Ectodermal cell (in vitro differentiated cells): ENCODE measurements at regions not wholly inside any gene's neighbourhood (a gene's known extent, or its start where the extent isn't known, plus 50 kb on each side); places are given as distances from the start of the nearest gene placed in this dataset.

Source experiments
- H3K27ac ChIP-seq: 2 replicates; pipeline ENCODE4 v1.7.0; 2013; ENCODE audit warnings: mild to moderate bottlenecking, low read depth, low read length; ENCODE audit not compliant: insufficient read depth, poor library complexity, severe bottlenecking
- H3K27me3 ChIP-seq: 2 replicates; pipeline ENCODE4 v1.7.0; 2013; ENCODE audit warnings: mild to moderate bottlenecking, low read length; ENCODE audit not compliant: insufficient read depth, control insufficient read depth, poor library complexity, severe bottlenecking
- H3K36me3 ChIP-seq: one replicate; pipeline ENCODE4 v1.7.0; 2013; ENCODE audit warnings: low read length; ENCODE audit not compliant: control insufficient read depth, insufficient read depth
- H3K4me1 ChIP-seq: one replicate; pipeline ENCODE4 v1.7.0; 2013; ENCODE audit warnings: low read length; ENCODE audit not compliant: control insufficient read depth, insufficient read depth
- H3K4me3 ChIP-seq: 2 replicates; pipeline ENCODE4 v1.7.0; 2013; ENCODE audit warnings: low read depth, low read length, control low read depth; ENCODE audit not compliant: insufficient read depth
- H3K9me3 ChIP-seq: 2 replicates; pipeline ENCODE4 v1.7.0; 2013; ENCODE audit warnings: mild to moderate bottlenecking, low read length, moderate library complexity; ENCODE audit not compliant: control insufficient read depth
- WGBS, 2 experiments: methylation state at CpG; one replicate each; pipeline ENCODE4 v1.1.7; 2013; ENCODE audit warnings: missing lambda C conversion rate in 2 of 2; 5-methylcytosine and 5-hydroxymethylcytosine counted together

DNA sequence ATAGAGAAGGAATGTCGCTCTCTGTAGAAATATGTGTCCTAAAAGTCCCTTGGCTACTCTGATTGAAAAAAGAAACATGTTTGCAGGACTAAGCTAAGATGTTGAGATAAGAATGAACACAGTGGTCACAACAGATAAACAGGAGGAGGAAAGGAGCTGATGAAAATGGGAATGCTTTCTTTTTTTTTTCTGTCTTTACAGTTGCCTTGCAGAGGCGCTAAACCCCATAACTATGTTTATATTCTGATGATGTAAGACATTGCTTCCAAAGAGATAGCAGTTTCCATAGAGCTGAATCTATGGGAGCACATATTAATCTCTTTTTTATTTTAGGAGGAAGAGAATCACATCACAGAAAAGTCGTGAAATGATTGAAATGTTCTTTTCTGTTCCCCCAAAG is 153.5 kb upstream of the LYZL1 start:
- Histone ChIP-seq H3K4me1 (peaks cover 5% of the 10 kb centered on the region), H3K27me3 (no peaks in the 10 kb centered on the region), H3K4me3 (no peak overlapping the region), H3K27ac (no peak overlapping the region), H3K36me3 (no peaks in the 10 kb centered on the region), H3K9me3 (no peaks in the 10 kb centered on the region)
- 95 to 100% methylated on average over 1 to 2 of the region's 3 CpGs for WGBS, 2 experiments

DNA sequence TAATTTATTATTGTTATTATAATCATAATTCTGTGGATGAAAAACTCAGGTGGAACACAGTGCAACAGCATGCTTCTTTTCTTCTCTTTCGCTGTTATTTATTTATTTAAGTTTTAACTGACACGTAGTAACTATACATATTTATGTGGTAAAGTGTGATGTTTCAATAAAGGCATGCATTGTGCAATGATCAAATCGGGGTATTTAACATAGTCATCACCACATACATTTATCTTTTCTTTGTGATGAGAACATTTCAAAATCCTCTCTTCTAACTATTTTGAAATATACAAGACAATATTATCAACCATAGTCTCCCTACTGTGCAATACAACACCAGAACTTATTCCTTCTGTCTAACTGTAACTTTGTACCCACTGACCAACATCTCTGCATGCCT is 152.5 kb upstream of the LYZL1 start:
- H3K9me3 ChIP-seq = no peaks in the 10 kb centered on the region
- peaks cover 6% of the 10 kb centered on the region for H3K4me1 ChIP-seq
- 88 to 100% methylated on average over 1 to 2 of the region's 3 CpGs for WGBS, 2 experiments
- H3K36me3 ChIP-seq = no peaks in the 10 kb centered on the region
- no peaks in the 10 kb centered on the region for H3K27me3 ChIP-seq
- H3K4me3 ChIP-seq = no peak overlapping the region
- H3K27ac ChIP-seq = no peak overlapping the region

DNA sequence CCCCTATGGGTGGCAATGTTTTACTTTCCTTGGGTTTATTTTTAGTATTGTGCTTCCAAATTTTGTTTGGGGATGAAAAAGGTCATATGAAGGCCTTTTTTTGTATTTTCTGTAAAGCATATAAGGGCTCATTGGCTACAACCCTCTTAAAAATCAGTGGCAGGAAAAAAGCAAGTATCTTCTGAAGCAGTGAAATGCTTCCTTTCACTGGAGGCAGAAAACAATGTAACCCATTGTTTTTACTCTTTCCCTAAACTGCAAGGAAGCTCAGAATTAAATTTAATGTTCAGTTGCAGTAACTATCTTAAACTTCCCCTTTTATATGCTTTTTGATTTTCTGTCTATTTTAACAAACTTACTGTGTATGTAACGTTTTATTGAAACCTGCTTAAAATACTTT is 148.7 kb upstream of the LYZL1 start:
- Histone ChIP-seq H3K27ac (no peak overlapping the region), H3K36me3 (no peaks in the 10 kb centered on the region)
- no CpG with 5 or more reads among the region's 1 CpG for whole genome bisulfite sequencing, 2 experiments

DNA sequence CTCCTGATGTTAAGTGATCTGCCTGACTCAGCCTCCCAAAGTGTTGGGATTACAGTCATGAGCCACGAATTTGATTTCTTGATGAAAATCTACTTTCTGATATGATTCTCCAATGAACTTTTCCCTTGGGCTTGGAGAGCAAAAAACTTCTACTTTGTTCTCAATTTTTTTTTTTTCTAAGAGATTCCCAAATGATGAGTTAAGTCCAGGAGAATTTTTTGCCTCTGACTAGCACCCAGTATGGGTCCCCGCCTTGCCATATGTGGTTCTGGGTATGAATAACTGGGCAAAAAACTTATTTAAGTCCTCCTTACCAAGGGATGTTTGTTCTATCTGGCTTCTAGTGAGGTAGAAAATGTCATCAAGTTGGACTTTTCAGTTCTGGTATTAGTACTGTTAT is 147.9 kb upstream of the LYZL1 start:
- H3K36me3 ChIP-seq = no peaks in the 10 kb centered on the region
- no peak overlapping the region for H3K27ac ChIP-seq
- 70 to 81% methylated on average over 2 of the region's 2 CpGs for WGBS, 2 experiments
- H3K9me3 ChIP-seq = no peaks in the 10 kb centered on the region
- no peak overlapping the region for H3K4me3 ChIP-seq
- no peaks in the 10 kb centered on the region for H3K27me3 ChIP-seq
- H3K4me1 ChIP-seq = peaks cover 6% of the 10 kb centered on the region

More for the DNA sequence above, 148.7 kb upstream of the LYZL1 start:
- Histone ChIP-seq H3K27me3 (no peaks in the 10 kb centered on the region), H3K4me1 (peaks cover 6% of the 10 kb centered on the region), H3K4me3 (no peak overlapping the region), H3K9me3 (no peaks in the 10 kb centered on the region)

DNA sequence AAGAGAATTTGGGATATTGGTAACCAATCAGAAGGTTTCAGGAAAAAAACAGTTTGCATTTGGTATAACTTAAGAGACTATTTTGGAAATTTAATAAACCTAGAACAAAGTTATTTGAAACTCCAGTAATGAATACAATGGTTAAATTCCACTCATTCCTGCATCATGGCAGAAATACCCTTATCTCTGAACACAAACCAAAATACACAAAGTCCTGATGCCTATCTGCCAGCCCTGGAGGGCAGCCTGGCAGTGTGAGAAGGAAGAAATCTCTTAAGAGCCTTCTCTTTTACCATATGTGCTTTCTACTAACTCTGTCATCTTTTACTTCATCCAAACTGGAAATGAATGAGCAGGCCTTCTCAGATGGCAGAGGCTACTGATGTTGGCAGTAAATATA is 147.1 kb upstream of the LYZL1 start:
- Histone ChIP-seq H3K4me1 (peaks cover 6% of the 10 kb centered on the region), H3K36me3 (no peaks in the 10 kb centered on the region), H3K27me3 (no peaks in the 10 kb centered on the region), H3K4me3 (no peak overlapping the region), H3K9me3 (no peaks in the 10 kb centered on the region), H3K27ac (no peak overlapping the region)

DNA sequence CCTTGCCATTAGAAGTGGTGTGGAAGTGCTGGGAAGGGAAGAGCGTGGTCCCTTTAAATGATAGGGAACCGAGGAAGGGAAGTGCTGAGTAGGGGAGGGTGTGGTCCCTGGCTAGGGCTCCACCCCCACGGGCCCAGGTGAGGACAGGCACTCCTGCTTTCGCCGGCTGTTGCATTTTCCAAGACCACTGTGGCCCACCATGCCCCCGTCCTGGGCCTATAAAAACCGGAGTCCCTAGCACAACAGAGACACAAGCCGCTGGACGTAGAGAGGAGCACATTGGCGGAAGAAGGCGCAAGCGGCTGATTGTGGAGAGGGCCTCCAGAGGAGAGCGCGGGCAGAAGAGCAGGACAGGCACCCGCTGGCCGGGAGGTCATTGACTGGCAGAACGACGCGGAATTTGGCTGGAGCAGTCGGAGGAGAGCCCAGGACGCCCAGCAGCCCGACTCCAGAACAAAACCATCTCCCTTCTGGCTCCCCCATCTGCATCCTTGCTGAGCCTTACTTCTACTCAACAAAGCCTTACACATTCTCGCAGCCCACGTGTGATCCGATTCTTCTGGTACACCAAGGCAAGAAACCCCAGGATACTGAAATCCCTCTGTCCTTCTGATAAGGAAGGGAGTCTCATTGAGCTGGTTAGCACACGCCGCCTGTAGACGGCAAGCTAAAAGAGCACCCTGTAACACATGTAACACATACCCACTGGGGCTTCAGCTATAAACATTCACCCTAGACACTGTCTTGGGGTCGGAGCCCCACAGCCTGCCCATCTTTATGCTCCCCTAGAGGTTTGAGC is 146.2 kb upstream of the LYZL1 start:
- Histone ChIP-seq H3K27ac (no peak overlapping the region), H3K4me1 (peaks cover 6% of the 10 kb centered on the region), H3K27me3 (no peaks in the 10 kb centered on the region)

DNA sequence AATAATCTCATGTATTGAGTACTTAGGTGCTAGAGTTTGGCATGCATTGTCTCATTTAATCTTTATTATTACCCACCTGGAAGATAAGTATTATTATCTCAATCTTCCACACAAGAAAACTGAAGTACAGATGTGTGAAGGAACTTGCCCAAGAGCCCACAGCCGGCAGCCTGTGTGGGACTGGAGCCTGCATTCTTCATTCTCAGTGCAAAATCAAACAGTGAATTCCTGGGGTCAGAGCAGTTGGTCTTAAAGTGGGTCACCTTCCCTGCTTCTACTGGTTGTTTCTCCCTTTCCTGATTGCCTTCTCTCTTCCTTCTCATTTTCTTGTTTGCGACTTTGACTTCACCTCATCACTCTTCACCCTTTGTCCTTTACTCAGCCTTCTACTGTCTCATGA is 144.7 kb upstream of the LYZL1 start:
- no peak overlapping the region for H3K27ac ChIP-seq
- no peaks in the 10 kb centered on the region for H3K36me3 ChIP-seq
- WGBS, 2 experiments = 85 to 86% methylated on average over 2 of the region's 2 CpGs
- peaks cover 6% of the 10 kb centered on the region for H3K4me1 ChIP-seq
- H3K4me3 ChIP-seq = no peak overlapping the region
- H3K9me3 ChIP-seq = no peaks in the 10 kb centered on the region
- H3K27me3 ChIP-seq = no peaks in the 10 kb centered on the region

More for the DNA sequence above, 146.2 kb upstream of the LYZL1 start:
- no peak overlapping the region for H3K4me3 ChIP-seq
- WGBS, 2 experiments = 75 to 77% methylated on average over 29 of the region's 29 CpGs
- no peaks in the 10 kb centered on the region for H3K36me3 ChIP-seq
- H3K9me3 ChIP-seq = no peaks in the 10 kb centered on the region

DNA sequence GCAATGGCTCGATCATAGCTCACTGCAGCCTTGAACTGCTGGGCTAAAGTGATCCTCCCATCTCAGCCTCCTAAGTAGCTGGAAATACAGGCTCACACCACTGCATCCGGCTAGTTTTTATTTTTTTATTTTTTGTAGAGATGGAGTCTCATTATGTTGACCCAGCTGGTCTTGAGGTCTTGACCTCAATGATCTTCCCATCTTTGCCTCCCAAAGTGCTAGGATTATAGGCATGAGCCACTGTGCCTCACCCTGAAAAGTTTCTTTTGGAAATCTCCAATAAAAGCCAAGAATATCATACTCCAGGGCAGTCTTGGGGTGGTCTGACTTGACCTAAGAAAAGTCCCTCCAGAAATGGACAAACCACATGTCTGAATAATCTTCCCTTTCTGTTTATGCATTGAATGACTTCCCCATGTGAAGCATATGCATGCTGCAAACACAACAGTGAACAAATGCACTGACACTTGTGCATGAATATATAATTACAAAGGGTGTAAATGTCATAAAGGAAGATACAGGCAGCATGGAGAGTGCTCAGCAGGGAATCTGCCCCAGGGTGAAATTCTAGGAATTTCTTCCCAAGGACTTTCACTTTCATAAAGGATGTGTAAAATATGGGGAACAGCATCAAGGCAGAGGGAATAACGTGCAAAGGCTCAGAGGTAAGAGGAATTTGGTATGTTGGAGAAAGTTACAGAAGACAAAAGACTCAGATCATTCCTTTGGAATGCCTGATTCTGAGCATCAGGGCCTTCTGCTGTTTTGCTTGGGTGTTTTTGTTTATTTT is 142.4 kb upstream of the LYZL1 start:
- Histone ChIP-seq H3K27me3 (no peaks in the 10 kb centered on the region), H3K9me3 (no peaks in the 10 kb centered on the region), H3K4me3 (no peak overlapping the region), H3K4me1 (peaks cover 18% of the 10 kb centered on the region), H3K27ac (no peak overlapping the region), H3K36me3 (no peaks in the 10 kb centered on the region)
- 95 to 96% methylated on average over 3 of the region's 3 CpGs for WGBS, 2 experiments

DNA sequence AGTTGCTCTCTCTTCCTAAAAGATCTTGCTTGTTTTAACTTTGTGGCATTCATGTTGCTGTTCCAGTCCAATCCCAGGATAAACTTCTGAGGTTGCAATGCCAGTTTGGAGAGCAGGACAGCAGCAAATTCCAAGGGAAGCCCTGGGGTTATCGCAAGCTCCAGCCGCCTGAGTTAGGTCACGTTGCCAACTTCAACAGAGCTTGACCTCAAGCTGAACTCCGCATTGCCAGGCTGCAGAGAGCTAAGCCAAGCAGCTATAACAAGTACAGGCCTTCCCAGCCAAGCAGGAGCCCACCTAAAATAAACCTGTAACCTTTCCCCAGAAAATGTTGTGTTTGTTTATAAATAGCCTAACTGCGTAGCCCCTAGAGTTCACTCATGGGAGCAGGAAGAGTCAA is 138.9 kb upstream of the LYZL1 start:
- Histone ChIP-seq H3K4me1 (peaks cover 18% of the 10 kb centered on the region), H3K27ac (no peak overlapping the region)
- 75% methylated on average over 5 of the region's 5 CpGs for WGBS, 2 experiments

DNA sequence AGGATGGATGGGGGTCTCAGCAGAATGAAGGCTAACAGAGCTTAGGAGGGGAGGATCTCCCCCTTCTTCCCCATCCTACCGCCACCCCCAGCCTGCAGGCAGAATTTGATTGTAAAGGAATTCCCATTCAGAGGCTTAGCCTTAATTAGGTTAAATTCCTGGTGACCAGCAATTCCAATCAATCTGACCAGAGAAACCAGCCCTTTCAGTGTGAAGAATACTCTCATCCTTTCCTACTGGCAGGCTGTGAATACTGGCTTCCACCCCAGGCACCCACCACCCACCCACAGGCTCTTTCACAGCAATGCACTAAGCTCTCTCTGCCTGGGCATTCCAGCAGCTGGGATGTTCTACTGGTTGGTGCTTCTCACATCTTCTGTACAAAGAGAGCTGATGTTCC is 137.9 kb upstream of the LYZL1 start:
- H3K4me1 ChIP-seq = peaks cover 18% of the 10 kb centered on the region
- no peaks in the 10 kb centered on the region for H3K9me3 ChIP-seq
- WGBS, 2 experiments = 14 to 26% methylated on average over 1 of the region's 1 CpG
- H3K27ac ChIP-seq = no peak overlapping the region
- no peak overlapping the region for H3K4me3 ChIP-seq
- H3K36me3 ChIP-seq = no peaks in the 10 kb centered on the region
- H3K27me3 ChIP-seq = no peaks in the 10 kb centered on the region

More for the DNA sequence above, 138.9 kb upstream of the LYZL1 start:
- Histone ChIP-seq H3K27me3 (no peaks in the 10 kb centered on the region), H3K4me3 (no peak overlapping the region), H3K36me3 (no peaks in the 10 kb centered on the region), H3K9me3 (no peaks in the 10 kb centered on the region)
